ENCODE measurements at regions not wholly inside any gene's neighbourhood (a gene's known extent, or its start where the extent isn't known, plus 50 kb on each side); places are given as distances from the start of the nearest gene placed in this dataset.

DNA sequence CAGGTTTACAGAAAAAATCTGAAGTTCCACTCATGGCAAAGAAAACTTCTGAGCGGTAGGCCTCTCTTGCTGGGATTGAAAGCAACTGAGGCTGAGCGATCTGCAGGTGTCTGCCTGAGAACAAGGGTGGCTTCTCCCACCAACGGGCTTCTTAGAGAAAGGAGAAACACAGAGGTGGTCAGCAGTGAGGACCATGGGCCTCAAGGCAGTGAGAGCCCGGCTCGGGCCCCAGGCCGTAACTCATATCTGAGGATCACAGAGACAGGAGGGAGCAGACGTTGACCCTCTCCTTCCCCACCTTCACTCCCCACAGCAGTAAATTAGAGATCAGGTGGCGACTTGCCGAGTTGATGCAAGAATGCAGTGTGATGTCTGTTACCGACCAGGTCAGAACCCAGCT, 50.9 kb upstream of the RTL6 start:
- Mint-ChIP-seq H3K27me3 (peaks cover 4% of the 10 kb centered on the region), H3K27ac (no peak overlapping the region)

More for the DNA sequence above, 50.9 kb upstream of the RTL6 start:
- H3K4me3 Mint-ChIP-seq = no peak overlapping the region
- no peaks in the 10 kb centered on the region for H3K36me3 Mint-ChIP-seq
- no peaks in the 10 kb centered on the region for H3K4me1 Mint-ChIP-seq
- H3K9me3 Mint-ChIP-seq = no peaks in the 10 kb centered on the region
